GM12878 (cell line): ENCODE measurements at regions not wholly inside any gene's neighbourhood (a gene's known extent, or its start where the extent isn't known, plus 50 kb on each side); places are given as distances from the start of the nearest gene placed in this dataset.

ENCODE experiments used
- ATAC-seq: fragments of 200-7000 bp; cut with Tn5 transposase; 3 replicates; pipeline ENCODE4 v1.9.1; 2020; ENCODE audit warnings: mild to moderate bottlenecking, moderate library complexity
- BruUV-seq: library from RNA; stranded (reverse); fragments of 400-500 nt; replicated peaks from 2 replicates; lab custom pipeline; 2021; lab: Mats Ljungman, UMichigan
- CTCF ChIA-PET: fragments of 300-600 bp; sonication (Branson Sonifier 250); formaldehyde crosslinking; extraction: SDS; loops from one replicate; lab custom pipeline; 2021; ENCODE audit warnings: inconsistent platforms; lab: Yijun Ruan, JAX
- POLR2A ChIA-PET: fragments of 350-600 bp; formaldehyde crosslinking; extraction: SDS; loops from one replicate; lab custom pipeline; 2021; ENCODE audit warnings: inconsistent platforms; lab: Charles Lee
- RAD21 ChIA-PET: fragments of 300-600 bp; sonication (Branson Sonifier 250); formaldehyde crosslinking; loops from one replicate; lab custom pipeline; 2023; ENCODE audit warnings: antibody characterized with exemption; ENCODE audit not compliant: unreplicated experiment; lab: Charles Lee
- SMC1A ChIA-PET: fragments of 300-600 bp; sonication (Branson Sonifier 250); formaldehyde crosslinking; loops from one replicate; lab custom pipeline; 2023; ENCODE audit not compliant: unreplicated experiment, uncharacterized antibody; lab: Charles Lee
- DNase-seq: peaks from one replicate; pipeline ENCODE4 v3.0.0-alpha.2; 2011; ENCODE audit warnings: low read depth, low spot score
- FAIRE-seq: peaks from 3 replicates; lab custom pipeline; 2011; peaks lifted over from hg19 to GRCh38; lab: Jason Lieb, UNC
- H2AFZ ChIP-seq: 2 replicates; pipeline ENCODE4 v1.6.0; 2011; ENCODE audit warnings: low read depth, low read length, control low read depth; ENCODE audit not compliant: control insufficient read depth
- H3K27ac ChIP-seq: 2 replicates; pipeline ENCODE4 v1.5.1; 2011; ENCODE audit warnings: control low read depth; ENCODE audit not compliant: control insufficient read depth, insufficient read depth
- H3K27me3 ChIP-seq, 2 experiments: replicated peaks in 1 of 2; 2 replicates each; pipeline versions ENCODE4 v1.6.0 to v1.6.1; 2011; ENCODE audit warnings: low read length in 1 of 2; ENCODE audit not compliant: control insufficient read depth in 2 of 2, insufficient read depth in 2 of 2
- H3K36me3 ChIP-seq, 2 experiments: 2 replicates each; pipeline ENCODE4 v1.5.1; 2011; ENCODE audit warnings: low read length in 1 of 2; ENCODE audit not compliant: control insufficient read depth in 2 of 2, insufficient read depth in 2 of 2
- H3K4me1 ChIP-seq: 2 replicates; pipeline ENCODE4 v1.6.1; 2011; ENCODE audit warnings: mild to moderate bottlenecking, low read length, moderate library complexity, mixed read lengths; ENCODE audit not compliant: control insufficient read depth, insufficient read depth
- H3K4me2 ChIP-seq: 2 replicates; pipeline ENCODE4 v1.6.0; 2011; ENCODE audit warnings: control low read depth; ENCODE audit not compliant: control insufficient read depth, insufficient read depth
- H3K4me3 ChIP-seq: fragments of 200-600 bp; sonication (generic); 2 replicates; pipeline ENCODE4 v1.5.1; 2016
- H3K79me2 ChIP-seq: 2 replicates; pipeline ENCODE4 v1.6.0; 2011; ENCODE audit warnings: low read length; ENCODE audit not compliant: control insufficient read depth, insufficient read depth
- H3K9ac ChIP-seq: 2 replicates; pipeline ENCODE4 v1.8.0; 2011; ENCODE audit warnings: low read length, control low read depth, mixed read lengths; ENCODE audit not compliant: control insufficient read depth, insufficient read depth
- H3K9me3 ChIP-seq: replicated peaks from 3 replicates; pipeline ENCODE4 v1.5.1; 2011; ENCODE audit warnings: mild to moderate bottlenecking, low read length; ENCODE audit not compliant: control insufficient read depth, insufficient read depth
- H4K20me1 ChIP-seq: 2 replicates; pipeline ENCODE4 v1.6.0; 2011; ENCODE audit not compliant: control insufficient read depth, insufficient read depth
- ATF2 ChIP-seq: IDR thresholded peaks from 2 replicates; pipeline ENCODE4 v1.6.1; 2012; ENCODE audit warnings: low read length, inconsistent platforms
- BCL11A ChIP-seq: IDR thresholded peaks from 2 replicates; pipeline ENCODE4 v1.6.1; 2011; ENCODE audit warnings: low read depth, low read length
- BCLAF1 ChIP-seq: fragments of 450-650 bp; IDR thresholded peaks from 2 replicates; pipeline ENCODE4 v1.6.1; 2017; ENCODE audit warnings: antibody characterized with exemption, mild to moderate bottlenecking, moderate library complexity
- BMI1 ChIP-seq: fragments of 450-650 bp; IDR thresholded peaks from 2 replicates; pipeline ENCODE4 v1.6.1; 2016; ENCODE audit warnings: mild to moderate bottlenecking, moderate library complexity, borderline replicate concordance
- CREB1 ChIP-seq: IDR thresholded peaks from 2 replicates; pipeline ENCODE4 v1.6.1; 2012; ENCODE audit warnings: low read depth, mild to moderate bottlenecking, inconsistent platforms
- IKZF2 ChIP-seq, 2 experiments: fragments of 450-650 bp; IDR thresholded peaks; 2 replicates each; pipeline ENCODE4 v1.6.1; 2017; ENCODE audit warnings: mild to moderate bottlenecking in 2 of 2, moderate library complexity in 2 of 2
- JUNB ChIP-seq: IDR thresholded peaks from 2 replicates; pipeline ENCODE4 v1.6.1; 2016; ENCODE audit warnings: antibody characterized with exemption, mild to moderate bottlenecking
- RUNX3 ChIP-seq: IDR thresholded peaks from 2 replicates; pipeline ENCODE4 v1.6.1; 2012; ENCODE audit warnings: low read length, inconsistent platforms
- SPI1 ChIP-seq: IDR thresholded peaks from 2 replicates; pipeline ENCODE4 v1.6.1; 2011; ENCODE audit warnings: low read depth, mild to moderate bottlenecking, low read length, moderate library complexity, borderline replicate concordance; ENCODE audit not compliant: insufficient read depth
- TCF12 ChIP-seq: IDR thresholded peaks from 2 replicates; pipeline ENCODE4 v1.6.1; 2011; ENCODE audit warnings: low read depth, mild to moderate bottlenecking, low read length
- TCF7 ChIP-seq: IDR thresholded peaks from 2 replicates; pipeline ENCODE4 v1.6.1; 2014; ENCODE audit warnings: antibody characterized with exemption, borderline replicate concordance
- ZBED1 ChIP-seq: IDR thresholded peaks from 2 replicates; pipeline ENCODE4 v1.6.1; 2016; ENCODE audit warnings: borderline replicate concordance
- ZNF207 ChIP-seq: fragments of 450-650 bp; IDR thresholded peaks from 2 replicates; pipeline ENCODE4 v1.6.1; 2014; ENCODE audit warnings: antibody characterized with exemption, mild to moderate bottlenecking, borderline replicate concordance
- ZNF24 ChIP-seq: fragments of 450-650 bp; IDR thresholded peaks from 2 replicates; pipeline ENCODE4 v1.6.1; 2017; ENCODE audit warnings: antibody characterized with exemption, mild to moderate bottlenecking
- in situ Hi-C: fragments of 300-500 bp; cut with MboI; formaldehyde crosslinking; loops from 9 replicates; pipeline ENCODE4 v1.14.3; 2018; ENCODE audit warnings: mixed read lengths
- intact Hi-C: fragments of 100-400 bp; cut with micrococcal nuclease; formaldehyde crosslinking; loops from one replicate; pipeline ENCODE4 v1.14.2; 2022; ENCODE audit not compliant: unreplicated experiment
- TF ChIP-seq, protein P1 (sequence below): IDR thresholded peaks from 2 replicates; pipeline ENCODE4 v1.6.1; 2012; ENCODE audit warnings: improper control_type of control experiment, low read depth, low read length; ENCODE audit not compliant: insufficient replicate concordance

GRCh38 chr4:166481739-166482138 is 608.7 kb downstream of the TLL1 start:
- H3K27me3 ChIP-seq: no peaks in the 10 kb centered on the region
- ChIA-PET POLR2A (no interaction called here), CTCF (interaction anchor here (1.8 kb wide), 1 partner anchor 113 kb away, joined by 6 read pairs; no protein-coding TSS in a partner anchor), RAD21 (no interaction called here), SMC1A (interaction anchor here (0.8 kb wide), 1 partner anchor 180 kb away, joined by 3 read pairs; no protein-coding TSS in a partner anchor)
- no peak overlapping the region for H3K4me3 ChIP-seq
- H3K27ac ChIP-seq: no peak overlapping the region
- no peaks in the 10 kb centered on the region for H3K9me3 ChIP-seq
- no peaks in the 10 kb centered on the region for H3K79me2 ChIP-seq
- H3K4me1 ChIP-seq: no peaks in the 10 kb centered on the region
- H3K9ac ChIP-seq: no peak overlapping the region
- DNase-seq (peak; percentile 19), ATAC-seq (peak; percentile 90), FAIRE-seq (peak; percentile 54)
- H4K20me1 ChIP-seq: no peaks in the 10 kb centered on the region
- in situ Hi-C loops (no loop called here), intact Hi-C loops (loop anchor here (1.0 to 10.0 kb wide), 3 partner anchors 181 to 358 kb away; no protein-coding TSS in a partner anchor)
- no TSS peak for BruUV-seq
- H3K4me2 ChIP-seq: no peak overlapping the region
- H2AFZ ChIP-seq: no peak overlapping the region
- H3K36me3 ChIP-seq: no peaks in the 10 kb centered on the region
- TF ChIP-seq, protein P1, sequence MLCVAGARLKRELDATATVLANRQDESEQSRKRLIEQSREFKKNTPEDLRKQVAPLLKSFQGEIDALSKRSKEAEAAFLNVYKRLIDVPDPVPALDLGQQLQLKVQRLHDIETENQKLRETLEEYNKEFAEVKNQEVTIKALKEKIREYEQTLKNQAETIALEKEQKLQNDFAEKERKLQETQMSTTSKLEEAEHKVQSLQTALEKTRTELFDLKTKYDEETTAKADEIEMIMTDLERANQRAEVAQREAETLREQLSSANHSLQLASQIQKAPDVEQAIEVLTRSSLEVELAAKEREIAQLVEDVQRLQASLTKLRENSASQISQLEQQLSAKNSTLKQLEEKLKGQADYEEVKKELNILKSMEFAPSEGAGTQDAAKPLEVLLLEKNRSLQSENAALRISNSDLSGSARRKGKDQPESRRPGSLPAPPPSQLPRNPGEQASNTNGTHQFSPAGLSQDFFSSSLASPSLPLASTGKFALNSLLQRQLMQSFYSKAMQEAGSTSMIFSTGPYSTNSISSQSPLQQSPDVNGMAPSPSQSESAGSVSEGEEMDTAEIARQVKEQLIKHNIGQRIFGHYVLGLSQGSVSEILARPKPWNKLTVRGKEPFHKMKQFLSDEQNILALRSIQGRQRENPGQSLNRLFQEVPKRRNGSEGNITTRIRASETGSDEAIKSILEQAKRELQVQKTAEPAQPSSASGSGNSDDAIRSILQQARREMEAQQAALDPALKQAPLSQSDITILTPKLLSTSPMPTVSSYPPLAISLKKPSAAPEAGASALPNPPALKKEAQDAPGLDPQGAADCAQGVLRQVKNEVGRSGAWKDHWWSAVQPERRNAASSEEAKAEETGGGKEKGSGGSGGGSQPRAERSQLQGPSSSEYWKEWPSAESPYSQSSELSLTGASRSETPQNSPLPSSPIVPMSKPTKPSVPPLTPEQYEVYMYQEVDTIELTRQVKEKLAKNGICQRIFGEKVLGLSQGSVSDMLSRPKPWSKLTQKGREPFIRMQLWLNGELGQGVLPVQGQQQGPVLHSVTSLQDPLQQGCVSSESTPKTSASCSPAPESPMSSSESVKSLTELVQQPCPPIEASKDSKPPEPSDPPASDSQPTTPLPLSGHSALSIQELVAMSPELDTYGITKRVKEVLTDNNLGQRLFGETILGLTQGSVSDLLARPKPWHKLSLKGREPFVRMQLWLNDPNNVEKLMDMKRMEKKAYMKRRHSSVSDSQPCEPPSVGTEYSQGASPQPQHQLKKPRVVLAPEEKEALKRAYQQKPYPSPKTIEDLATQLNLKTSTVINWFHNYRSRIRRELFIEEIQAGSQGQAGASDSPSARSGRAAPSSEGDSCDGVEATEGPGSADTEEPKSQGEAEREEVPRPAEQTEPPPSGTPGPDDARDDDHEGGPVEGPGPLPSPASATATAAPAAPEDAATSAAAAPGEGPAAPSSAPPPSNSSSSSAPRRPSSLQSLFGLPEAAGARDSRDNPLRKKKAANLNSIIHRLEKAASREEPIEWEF: peak; percentile 86
- TF ChIP-seq BMI1: peak; percentile 51; the same call in 1 of the 2 replicates
- TF ChIP-seq JUNB: peak; percentile 77
- peak; percentile 43; the same call in 1 of the 2 replicates for TF ChIP-seq TCF7
- peak; percentile 61 for TF ChIP-seq ATF2
- TF ChIP-seq BCL11A: peak; percentile 31; the same call in 1 of the 2 replicates
- no peak for TF ChIP-seq CREB1
- no peak for TF ChIP-seq TCF12
- peak in 1 of 2 experiments; percentile 26; a peak in 1 of 4 replicates for TF ChIP-seq IKZF2 (IDR thresholded peaks at IDR 0.05)
- peak; percentile 86 for TF ChIP-seq SPI1
- no peak for TF ChIP-seq ZNF207
- TF ChIP-seq ZBED1: peak; percentile 80; the same call in 1 of the 2 replicates
- TF ChIP-seq RUNX3: peak; percentile 88
- peak; percentile 38; the same call in 1 of the 2 replicates for TF ChIP-seq ZNF24
- TF ChIP-seq BCLAF1: no peak
